HG02588 (cell line): ENCODE measurements at regions not wholly inside any gene's neighbourhood (a gene's known extent, or its start where the extent isn't known, plus 50 kb on each side); places are given as distances from the start of the nearest gene placed in this dataset.

ENCODE experiments used
- ATAC-seq: cut with Tn5 transposase; IDR thresholded peaks from one replicate; pipeline ENCODE4 v1.9.1; 2021; ENCODE audit warnings: mild to moderate bottlenecking, moderate library complexity; ENCODE audit not compliant: unreplicated experiment

DNA sequence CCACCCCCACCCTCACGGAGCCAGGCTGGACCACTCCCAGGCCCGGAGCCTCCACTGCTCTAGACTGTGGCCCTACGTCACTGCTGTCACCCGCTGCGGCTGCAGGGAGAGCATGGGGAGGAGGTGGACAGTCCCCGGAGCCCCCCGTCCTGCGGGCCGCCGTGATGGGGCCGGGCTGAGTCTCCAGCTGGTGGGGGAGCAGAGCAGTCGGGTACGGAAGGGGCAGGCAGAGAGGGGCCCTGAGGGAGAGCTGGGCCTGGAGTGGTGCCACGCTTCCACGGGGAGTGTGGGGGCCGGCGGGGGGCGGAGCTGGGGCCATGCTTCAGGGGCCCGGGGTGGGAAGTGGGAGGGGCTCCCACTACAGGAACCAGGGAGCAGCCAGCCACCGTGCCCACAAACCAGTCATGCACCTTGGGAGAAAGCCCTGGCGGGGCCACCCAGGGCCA, 98.9 kb upstream of the KCNK1 start:
- ATAC-seq = no peak

DNA sequence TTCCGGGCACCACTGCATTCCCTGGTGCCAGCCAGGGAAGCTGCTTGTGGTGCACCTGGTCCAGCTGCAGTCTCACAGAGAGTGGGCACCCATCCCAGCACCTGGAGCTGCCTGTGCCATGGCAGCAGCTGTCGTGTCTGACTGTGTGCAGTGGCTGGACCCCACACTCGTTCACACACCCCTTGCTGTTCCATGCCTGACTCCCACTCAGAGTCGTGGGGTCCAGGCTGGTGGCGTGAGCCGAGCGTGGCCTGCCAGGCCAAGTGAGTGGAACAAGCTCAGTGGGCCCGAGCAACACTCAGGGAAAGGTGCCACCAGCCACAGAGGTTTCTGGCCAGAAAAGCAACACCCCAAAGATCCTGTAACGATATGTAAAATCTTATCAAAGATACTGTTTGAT, 97.2 kb upstream of the KCNK1 start:
- ATAC-seq = no peak

DNA sequence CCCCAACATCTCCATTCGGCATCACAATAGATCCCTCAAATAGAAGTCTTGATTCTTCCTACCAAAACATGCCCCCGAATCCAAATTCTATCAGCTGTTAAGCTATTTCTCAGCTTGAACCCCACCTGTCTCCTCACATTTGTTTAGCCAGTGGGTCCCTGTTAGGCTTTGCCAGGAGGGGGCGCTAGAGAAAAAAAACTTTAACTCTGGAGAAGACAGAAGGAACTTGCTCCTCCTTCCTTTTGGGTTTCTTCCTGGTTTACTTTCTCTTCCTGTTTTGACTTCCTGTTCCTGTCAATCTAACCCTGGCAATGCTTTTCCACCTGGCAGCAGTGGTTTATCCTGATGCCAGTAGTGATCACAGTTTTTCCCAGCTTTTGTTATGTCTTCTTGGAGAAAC, 95.6 kb upstream of the KCNK1 start:
- ATAC-seq = no peak

DNA sequence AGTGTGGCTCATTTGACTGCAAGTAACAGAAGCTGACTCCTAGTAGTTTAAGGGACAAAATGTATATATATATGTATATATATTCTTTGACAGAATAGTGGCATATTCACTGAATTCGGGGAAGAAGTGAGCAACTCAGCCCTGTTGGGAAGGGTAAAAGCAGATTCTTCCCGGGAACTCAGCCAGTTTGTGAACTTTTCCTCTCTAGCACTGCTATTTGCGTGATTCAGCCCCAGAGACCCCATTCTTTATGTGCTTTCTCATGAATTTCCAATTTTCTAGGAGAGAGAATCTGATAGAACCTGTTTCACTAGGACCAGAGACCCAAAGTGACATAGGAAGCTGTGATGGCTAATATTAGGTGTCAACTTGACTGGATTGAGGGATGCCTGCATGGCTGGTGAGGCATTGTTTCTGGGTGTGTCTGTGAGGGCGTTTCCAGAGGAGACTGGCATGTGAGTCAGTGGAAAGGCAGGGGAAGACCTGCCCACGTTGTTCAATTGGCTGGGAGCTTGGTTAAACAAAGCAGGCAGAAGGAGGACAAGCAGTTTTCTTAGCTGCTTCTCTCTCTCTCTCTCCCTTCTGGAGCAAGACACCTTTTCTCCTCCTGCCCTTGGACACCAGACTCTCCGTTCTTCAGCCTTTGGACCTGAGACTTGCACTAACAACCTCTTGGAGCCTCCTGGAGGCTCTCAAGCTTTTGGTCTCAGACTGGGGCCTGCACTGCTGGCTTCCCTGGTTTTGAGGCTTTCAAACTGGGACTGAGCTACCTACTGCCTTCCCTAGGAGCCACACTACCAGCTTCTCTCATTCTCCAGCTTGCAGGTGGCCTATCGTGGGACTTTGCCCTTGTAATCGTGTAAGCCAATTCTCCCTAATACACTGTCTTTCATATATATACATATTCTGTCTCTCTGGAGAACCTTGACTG, 93.4 kb upstream of the KCNK1 start:
- ATAC-seq = no peak

DNA sequence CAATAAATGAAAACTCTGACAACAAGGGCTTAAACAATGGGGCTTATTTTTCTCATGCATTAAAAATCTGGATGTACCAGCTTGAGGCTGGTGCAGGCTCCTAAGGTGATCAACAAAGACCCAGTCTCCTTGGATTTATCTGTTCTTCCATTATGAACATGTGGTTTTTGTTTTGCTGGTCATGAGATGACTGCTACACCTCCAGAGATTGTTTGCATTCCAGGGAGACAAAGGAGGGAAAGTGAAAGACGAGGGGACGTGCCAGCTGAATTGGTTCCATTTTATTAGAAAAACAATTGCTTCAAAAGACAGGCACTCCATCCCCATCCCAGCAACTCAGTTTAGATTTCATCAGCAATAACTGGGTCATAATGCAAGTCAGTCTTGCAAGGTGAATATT, 90.9 kb upstream of the KCNK1 start:
- ATAC-seq = no peak

DNA sequence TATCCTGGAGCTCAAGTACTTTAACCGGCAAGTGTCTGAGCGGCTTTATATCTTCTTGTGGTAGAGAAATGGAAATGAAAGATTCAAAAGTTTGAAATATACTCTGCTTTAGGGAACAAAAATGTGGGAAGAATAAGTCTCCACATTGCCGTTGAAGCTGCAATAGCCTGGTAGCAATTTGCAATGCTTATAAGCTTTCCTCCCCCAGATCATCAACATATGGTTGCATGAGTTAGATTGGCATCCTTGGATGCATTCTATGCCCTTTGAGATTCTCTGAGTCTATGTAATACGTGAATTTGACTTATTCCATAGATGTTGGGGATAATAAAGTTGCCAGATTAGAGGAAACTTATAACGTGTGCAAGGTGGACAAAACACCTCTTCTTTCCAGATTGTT, 86.1 kb upstream of the KCNK1 start:
- no peak for ATAC-seq

DNA sequence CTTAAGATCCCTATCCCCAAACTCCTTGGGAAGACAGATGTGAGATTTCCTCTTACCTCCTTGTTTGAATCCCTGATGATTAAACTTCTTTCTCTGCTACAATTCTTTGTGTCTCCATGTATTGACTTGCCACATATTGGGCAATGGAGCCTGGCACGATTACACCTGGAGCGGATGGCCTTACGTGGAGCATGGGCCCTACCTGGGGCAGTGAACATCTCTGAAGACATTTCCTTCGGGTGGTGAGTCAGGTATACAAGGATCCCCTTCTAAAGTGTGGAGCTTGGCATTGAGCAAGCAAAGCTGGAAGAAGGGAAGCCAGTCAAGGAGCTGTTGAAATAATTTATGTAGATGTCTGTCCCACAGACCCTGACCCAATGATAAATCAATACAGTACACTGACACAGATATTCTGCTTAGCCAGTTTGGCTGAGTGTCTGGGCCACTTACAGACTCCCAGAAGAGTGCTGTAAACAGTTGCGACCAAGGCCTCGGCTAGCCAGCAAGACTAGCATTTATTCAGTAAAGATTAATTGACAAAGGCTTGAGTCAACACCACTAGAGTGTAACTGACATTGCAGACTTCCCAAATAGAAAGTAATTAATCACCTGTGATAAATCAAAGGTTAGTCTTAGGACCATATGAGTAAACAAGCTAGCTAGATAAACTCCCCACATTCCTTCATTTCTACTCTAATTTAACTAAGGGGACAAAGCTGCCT, 83.1 kb upstream of the KCNK1 start:
- no peak for ATAC-seq

DNA sequence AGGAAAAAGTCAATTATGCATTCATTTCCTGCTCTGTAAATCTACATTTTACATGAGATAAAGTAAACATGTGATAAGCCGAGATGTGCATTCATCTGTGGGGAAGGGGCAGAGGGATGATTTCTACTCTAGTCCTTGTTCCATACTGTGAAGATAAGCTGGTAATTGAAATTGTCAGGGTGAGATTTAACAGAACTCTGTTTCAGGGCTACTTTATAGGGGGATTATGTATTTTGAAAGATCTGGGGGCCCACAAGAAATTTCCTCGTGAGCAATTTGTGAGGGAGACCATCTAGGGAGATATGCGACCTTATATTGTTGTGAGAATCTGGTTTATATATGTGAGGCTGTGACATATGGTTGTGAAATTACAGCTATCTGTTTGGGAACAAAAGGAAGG, 73.1 kb upstream of the KCNK1 start:
- ATAC-seq = no peak

DNA sequence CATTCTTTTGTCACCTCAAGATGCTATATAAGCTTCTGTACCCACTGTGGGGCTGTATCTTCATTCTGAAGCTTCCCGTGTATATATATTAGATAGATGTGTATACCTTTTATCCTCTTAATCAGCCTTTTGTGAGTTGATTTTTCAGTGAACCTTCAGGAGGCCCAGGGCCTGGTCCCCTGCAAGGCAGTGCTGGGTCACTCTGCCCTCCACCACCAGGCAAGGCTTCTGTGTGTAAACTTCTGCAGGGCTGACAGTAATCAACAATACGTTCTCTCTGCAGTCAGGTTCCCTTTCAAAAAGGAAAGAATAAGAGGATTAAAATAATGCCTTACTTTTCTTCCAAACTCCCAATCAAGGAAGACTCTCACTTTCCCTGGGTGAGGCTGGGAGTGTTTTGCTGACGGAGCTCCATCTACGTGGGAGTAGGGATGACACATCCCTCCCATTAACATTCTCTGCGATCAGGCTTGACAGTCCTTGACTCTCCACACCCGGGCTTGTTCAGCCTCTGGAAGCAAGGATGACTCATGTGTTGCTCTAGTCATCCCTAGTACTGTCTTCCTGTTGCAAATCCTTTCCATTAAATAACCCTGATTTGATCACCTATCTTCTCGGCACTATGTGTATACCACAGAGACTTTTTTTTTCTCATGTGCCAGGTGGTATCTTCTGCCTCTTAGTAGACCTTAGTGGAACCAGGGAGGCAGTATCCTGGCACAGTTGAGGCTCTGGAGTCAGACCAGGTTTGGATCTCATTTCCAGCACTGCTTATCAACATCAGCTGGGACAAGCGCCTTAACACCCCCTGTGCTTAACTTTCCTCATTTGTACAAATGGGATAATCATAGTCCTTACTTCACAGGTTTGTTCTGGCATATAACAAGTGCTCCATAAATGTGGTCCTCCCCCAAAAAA, 70.3 kb upstream of the KCNK1 start:
- ATAC-seq = no peak

DNA sequence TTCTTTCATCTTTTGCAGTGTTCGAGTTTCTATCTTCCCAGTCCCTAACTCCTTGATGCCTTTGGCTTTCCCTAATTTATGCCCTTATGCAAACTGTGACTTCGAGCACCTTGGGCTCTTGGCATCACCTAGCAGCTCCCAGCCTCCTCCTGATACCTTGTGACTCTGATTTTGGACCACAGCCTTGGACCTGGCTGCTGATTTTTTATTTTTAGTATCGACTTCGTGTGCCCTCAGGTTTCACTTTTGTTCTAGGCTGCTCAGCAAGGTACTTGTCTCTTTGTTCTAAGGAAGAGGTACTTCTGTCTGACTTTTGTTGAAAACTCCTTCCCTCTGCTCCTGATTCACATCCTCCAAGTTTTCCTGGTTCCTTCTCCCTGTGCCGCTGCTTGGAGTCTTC, 69.6 kb upstream of the KCNK1 start:
- no peak for ATAC-seq

DNA sequence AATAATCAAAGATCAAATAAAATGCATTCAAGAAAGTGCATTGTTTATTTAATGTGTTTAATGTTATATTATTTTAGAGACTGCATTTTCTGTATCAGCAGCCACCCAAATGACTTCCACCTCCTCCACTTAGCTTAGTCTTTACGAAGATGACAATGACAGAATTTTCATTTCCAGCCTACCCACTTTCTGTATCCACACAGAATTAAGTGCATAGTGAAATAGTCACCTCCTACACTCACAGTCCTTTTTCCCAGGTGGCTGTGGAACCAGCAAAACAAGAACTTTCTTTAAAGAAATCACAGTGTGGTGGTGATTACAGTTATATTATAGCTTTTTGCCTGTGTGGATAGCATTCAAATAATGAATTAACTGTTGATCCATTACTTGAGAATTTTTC, 66.2 kb upstream of the KCNK1 start:
- ATAC-seq = no peak

DNA sequence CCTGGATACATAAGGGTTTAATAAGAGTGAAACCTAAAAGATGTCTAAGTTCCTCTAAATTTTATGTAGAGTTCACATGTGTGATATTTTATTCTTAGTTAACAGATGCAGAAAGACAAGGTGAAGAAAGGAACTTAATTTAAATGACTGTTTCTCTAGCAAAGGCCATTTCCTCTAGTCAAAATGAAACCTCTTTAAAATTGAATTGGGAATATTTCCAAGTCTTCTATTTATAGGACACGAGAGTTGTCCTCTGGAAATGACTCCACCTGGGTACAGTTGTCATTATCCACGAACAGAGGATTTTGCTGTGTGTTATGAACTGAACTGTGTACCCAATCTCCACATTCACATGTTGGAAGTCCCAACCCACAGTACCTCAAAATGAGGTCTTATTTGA, 64.5 kb upstream of the KCNK1 start:
- no peak for ATAC-seq

DNA sequence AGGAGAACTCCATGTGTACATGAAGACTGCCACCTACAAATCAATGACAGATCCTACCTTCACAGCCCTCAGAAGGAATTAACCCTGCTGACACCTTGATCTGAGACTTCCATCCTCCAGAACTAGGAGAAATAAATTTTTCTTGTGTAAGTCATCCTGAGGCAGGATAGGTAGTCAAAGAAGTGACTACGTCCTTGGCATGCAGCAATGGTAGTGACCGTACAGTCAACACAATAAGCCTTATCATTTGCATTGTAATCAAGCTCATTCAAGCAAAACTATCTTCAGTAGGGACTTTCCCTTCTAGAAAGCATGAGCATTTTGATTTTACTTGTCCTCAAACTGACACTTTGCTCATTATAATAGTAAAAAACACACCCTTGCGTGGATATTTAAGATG, 64.0 kb upstream of the KCNK1 start:
- no peak for ATAC-seq

DNA sequence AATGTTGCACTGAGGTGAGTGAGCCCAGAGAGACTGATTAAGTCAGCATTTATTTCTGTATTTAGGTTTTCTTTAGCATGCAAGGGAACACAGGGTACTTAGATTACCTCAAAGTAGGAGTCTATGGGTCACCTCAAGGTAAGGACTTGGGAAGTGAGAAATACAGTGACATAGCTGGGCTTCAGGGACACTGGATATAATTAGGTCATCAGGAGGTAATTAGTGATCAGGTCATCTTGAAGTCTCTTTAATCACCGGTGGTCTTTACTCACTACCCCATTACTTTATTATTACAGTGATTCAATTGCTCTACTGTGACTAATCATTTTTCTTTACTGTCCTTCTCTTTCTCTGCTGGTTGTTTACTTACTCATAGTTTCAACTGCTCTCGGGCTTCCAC, 59.9 kb upstream of the KCNK1 start:
- ATAC-seq = no peak

DNA sequence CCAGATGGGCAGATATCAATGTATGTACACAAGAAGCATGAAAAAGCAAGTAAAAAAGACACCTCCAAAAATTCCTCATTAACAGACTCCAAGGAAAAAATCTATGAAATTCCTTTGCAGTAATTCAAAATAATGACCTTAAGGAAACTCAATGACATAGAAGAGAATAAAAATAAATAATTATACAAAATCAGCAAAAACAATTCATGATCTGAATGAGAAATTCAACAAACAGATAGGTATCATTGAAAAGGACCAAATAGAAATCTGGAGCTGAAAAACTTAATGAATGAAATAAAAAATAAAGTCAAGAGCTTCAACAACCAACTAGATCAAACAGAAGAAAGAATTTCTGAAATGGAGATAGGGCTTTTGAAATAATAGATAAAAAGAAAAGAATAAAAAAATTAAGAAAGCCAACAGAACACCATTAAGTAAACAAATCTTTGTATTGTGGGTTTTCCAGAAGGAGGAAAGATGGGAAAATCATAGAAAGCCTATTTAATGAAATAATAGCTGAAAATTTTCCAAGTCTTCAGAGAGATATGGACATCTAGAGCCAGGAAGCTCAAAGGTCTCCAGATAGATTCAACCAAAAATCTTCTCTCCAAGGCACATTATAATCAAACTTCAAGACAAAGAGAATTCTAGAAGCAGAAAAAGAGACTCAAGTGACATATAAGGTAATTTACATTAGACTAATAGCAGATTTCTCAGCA, 52.0 kb upstream of the KCNK1 start:
- no peak for ATAC-seq
